ENCODE measurements at regions not wholly inside any gene's neighbourhood (a gene's known extent, or its start where the extent isn't known, plus 50 kb on each side); places are given as distances from the start of the nearest gene placed in this dataset.
A peak's percentile ranks its signal among the peaks of the same experiment; 100 is the strongest.

GRCh38 chr5:125399885-125400284 lies 653.4 kb upstream of the ZNF608 start:
- ATAC-seq (ENCODE audit: low FRiP score) (no peak), DNase-seq (ENCODE audit: low spot score) (no peak)
- no peak for TF ChIP-seq CTCF (IDR thresholded peaks at IDR 0.05)

GRCh38 chr5:125401724-125402622 lies 655.5 kb upstream of the ZNF608 start:
- TF ChIP-seq CTCF (IDR thresholded peaks at IDR 0.05) = no peak
- DNase-seq (ENCODE audit: low spot score) (no peak), ATAC-seq (ENCODE audit: low FRiP score) (no peak)

GRCh38 chr5:125402787-125403186 lies 656.3 kb upstream of the ZNF608 start:
- no peak for TF ChIP-seq CTCF (IDR thresholded peaks at IDR 0.05)
- ATAC-seq (ENCODE audit: low FRiP score) (no peak), DNase-seq (ENCODE audit: low spot score) (no peak)

- ATAC-seq (ENCODE audit: low FRiP score) = no peak
- no peak for DNase-seq (ENCODE audit: low spot score)
- TF ChIP-seq CTCF (IDR thresholded peaks at IDR 0.05) = no peak
Measured at GRCh38 chr5:125404056-125404455, 657.6 kb upstream of the ZNF608 start.

GRCh38 chr5:125408448-125409233 lies 662.2 kb upstream of the ZNF608 start:
- DNase-seq (ENCODE audit: low spot score) (no peak), ATAC-seq (ENCODE audit: low FRiP score) (peak; percentile 89)
- TF ChIP-seq CTCF (IDR thresholded peaks at IDR 0.05) = no peak

- no peak for DNase-seq (ENCODE audit: low spot score)
- TF ChIP-seq CTCF (IDR thresholded peaks at IDR 0.05) = no peak
- ATAC-seq (ENCODE audit: low FRiP score) = no peak
Measured at GRCh38 chr5:125409234-125409860, 662.9 kb upstream of the ZNF608 start.

Data from omental fat pad (tissue), 3 donors.